HG02884 (cell line): ENCODE measurements at regions not wholly inside any gene's neighbourhood (a gene's known extent, or its start where the extent isn't known, plus 50 kb on each side); places are given as distances from the start of the nearest gene placed in this dataset.
A peak's percentile ranks its signal among the peaks of the same experiment; 100 is the strongest.
"Not testable (repeated sequence)": the region's sequence is repeated elsewhere in the genome, so short reads cannot be mapped to it uniquely, and the experiment has no call there.

Experiments
- ATAC-seq: cut with Tn5 transposase; IDR thresholded peaks from one replicate; pipeline ENCODE4 v1.9.1; 2021; ENCODE audit warnings: mild to moderate bottlenecking, moderate library complexity; ENCODE audit not compliant: unreplicated experiment

- ATAC-seq: peak; percentile 87
These were observed 192.4 kb upstream of the MYLIP start for GRCh38 chr6:15936503-15936902.

- ATAC-seq: no peak
These were observed 193.2 kb upstream of the MYLIP start for GRCh38 chr6:15935661-15936060.

- ATAC-seq: not testable (repeated sequence)
These were observed 197.2 kb upstream of the MYLIP start for GRCh38 chr6:15931697-15932096.

- ATAC-seq: no peak
These were observed 198.7 kb upstream of the MYLIP start for GRCh38 chr6:15930207-15930606.

- ATAC-seq: no peak
These were observed 199.2 kb upstream of the MYLIP start for GRCh38 chr6:15929685-15930084.

GRCh38 chr6:15927531-15928225 lies 201.2 kb upstream of the MYLIP start:
- ATAC-seq: no peak

GRCh38 chr6:15926256-15926655 lies 202.6 kb upstream of the MYLIP start:
- ATAC-seq: no peak

GRCh38 chr6:15924893-15925292 lies 204.0 kb upstream of the MYLIP start:
- no peak for ATAC-seq

GRCh38 chr6:15922510-15923250 lies 206.2 kb upstream of the MYLIP start:
- ATAC-seq: no peak

GRCh38 chr6:15921243-15921642 lies 207.6 kb upstream of the MYLIP start:
- ATAC-seq: no peak

- ATAC-seq: no peak
These were observed 212.3 kb upstream of the MYLIP start for GRCh38 chr6:15916581-15916980.

- ATAC-seq: no peak
These were observed 213.2 kb upstream of the MYLIP start for GRCh38 chr6:15915508-15916178.

- no peak for ATAC-seq
These were observed 214.3 kb upstream of the MYLIP start for GRCh38 chr6:15914553-15914952.

GRCh38 chr6:15913573-15913972 lies 215.3 kb upstream of the MYLIP start:
- no peak for ATAC-seq

- ATAC-seq: no peak
These were observed 216.1 kb upstream of the MYLIP start for GRCh38 chr6:15912505-15913400.

GRCh38 chr6:15911753-15912504 lies 217.0 kb upstream of the MYLIP start:
- no peak for ATAC-seq

- ATAC-seq: no peak
These were observed 219.4 kb upstream of the MYLIP start for GRCh38 chr6:15909290-15910070.

GRCh38 chr6:15908871-15909270 lies 220.0 kb upstream of the MYLIP start:
- no peak for ATAC-seq

GRCh38 chr6:15907914-15908518 lies 220.9 kb upstream of the MYLIP start:
- no peak for ATAC-seq
